MM.1S (cell line): ENCODE measurements at regions not wholly inside any gene's neighbourhood (a gene's known extent, or its start where the extent isn't known, plus 50 kb on each side); places are given as distances from the start of the nearest gene placed in this dataset.
A peak's percentile ranks its signal among the peaks of the same experiment; 100 is the strongest.

Experiments
- DNase-seq: peaks from one replicate; pipeline ENCODE4 v3.0.0-alpha.2; 2015
- H2AFZ ChIP-seq: fragments of 300-600 bp; sonication (generic); 2 replicates; pipeline ENCODE4 v1.6.0; 2016; ENCODE audit warnings: antibody characterized with exemption, low read length
- H3F3A ChIP-seq: fragments of 300-600 bp; sonication (generic); 2 replicates; pipeline ENCODE4 v1.6.1; 2016; ENCODE audit warnings: mild to moderate bottlenecking, antibody characterized with exemption, low read length, moderate library complexity, mixed read lengths; ENCODE audit not compliant: insufficient read depth
- H3K27ac ChIP-seq: fragments of 300-600 bp; sonication (generic); 2 replicates; pipeline ENCODE4 v1.5.1; 2016; ENCODE audit warnings: mild to moderate bottlenecking, low read length
- H3K27me3 ChIP-seq: fragments of 300-600 bp; sonication (generic); replicated peaks from 2 replicates; pipeline ENCODE4 v1.6.0; 2016; ENCODE audit warnings: low read length; ENCODE audit not compliant: insufficient read depth
- H3K36me3 ChIP-seq: fragments of 300-600 bp; sonication (generic); replicated peaks from 2 replicates; pipeline ENCODE4 v1.6.1; 2016; ENCODE audit warnings: mild to moderate bottlenecking, low read length, mixed read lengths; ENCODE audit not compliant: insufficient read depth
- H3K4me1 ChIP-seq: fragments of 300-600 bp; sonication (generic); 2 replicates; pipeline ENCODE4 v1.6.1; 2016; ENCODE audit warnings: low read length, mixed read lengths
- H3K4me2 ChIP-seq: fragments of 300-600 bp; sonication (generic); 2 replicates; pipeline ENCODE4 v1.6.0; 2016; ENCODE audit warnings: low read depth, low read length
- H3K4me3 ChIP-seq: fragments of 300-600 bp; sonication (generic); 2 replicates; pipeline ENCODE4 v1.5.1; 2016; ENCODE audit warnings: low read length, mixed read lengths
- H3K79me2 ChIP-seq: fragments of 300-600 bp; sonication (generic); 2 replicates; pipeline ENCODE4 v1.6.1; 2016; ENCODE audit warnings: mixed run types, low read length, mixed read lengths
- H3K9ac ChIP-seq: fragments of 300-600 bp; sonication (generic); 2 replicates; pipeline ENCODE4 v1.6.1; 2016; ENCODE audit warnings: low read length, mixed read lengths
- H3K9me2 ChIP-seq: fragments of 300-600 bp; sonication (generic); replicated peaks from 2 replicates; pipeline ENCODE4 v1.6.1; 2016; ENCODE audit warnings: mild to moderate bottlenecking, low read length, mixed read lengths; ENCODE audit not compliant: insufficient read depth
- H3K9me3 ChIP-seq: fragments of 300-600 bp; sonication (generic); replicated peaks from 2 replicates; pipeline ENCODE4 v1.6.1; 2016; ENCODE audit warnings: mild to moderate bottlenecking, low read length, mixed read lengths; ENCODE audit not compliant: insufficient read depth
- H4K20me1 ChIP-seq: fragments of 300-600 bp; sonication (generic); 2 replicates; pipeline ENCODE4 v1.6.1; 2016; ENCODE audit warnings: mild to moderate bottlenecking, low read length, moderate library complexity, mixed read lengths; ENCODE audit not compliant: insufficient read depth
- EZH2 ChIP-seq: fragments of 300-600 bp; sonication (generic); optimal IDR thresholded peaks from 2 replicates; pipeline ENCODE3; 2017; ENCODE audit warnings: low read depth, mild to moderate bottlenecking, antibody characterized with exemption, low read length, mixed read lengths
- EZH2phosphoT487 ChIP-seq: fragments of 300-600 bp; sonication (generic); IDR thresholded peaks from 2 replicates; pipeline ENCODE4 v1.6.1; 2018; ENCODE audit warnings: antibody characterized with exemption, low read length
- TF ChIP-seq, protein P1 (sequence below): fragments of 300-600 bp; sonication (generic); IDR thresholded peaks from 2 replicates; pipeline ENCODE4 v1.5.1; 2016; ENCODE audit warnings: antibody characterized with exemption, low read length, mixed read lengths

DNA sequence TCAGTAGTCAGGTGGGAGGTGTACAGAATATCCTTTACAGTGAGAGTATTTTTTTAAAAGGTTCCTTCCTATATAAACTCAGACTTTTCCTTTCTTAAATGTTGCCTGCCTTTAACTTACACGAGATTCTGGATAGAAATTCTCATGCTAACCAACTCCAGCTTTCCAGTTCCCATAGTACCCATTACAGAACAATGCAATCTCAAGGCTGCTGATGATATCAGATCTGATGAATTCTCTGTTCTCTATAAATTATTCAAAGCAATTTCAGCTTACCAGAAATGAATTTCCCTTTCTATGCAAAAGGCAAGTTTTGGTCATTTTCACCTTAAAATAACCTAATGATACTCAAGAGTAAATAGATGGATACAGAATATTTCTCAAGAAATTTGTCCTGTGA, 90.3 kb downstream of the NUDT12 start:
- Histone ChIP-seq H3K4me1 (no peaks in the 10 kb centered on the region), H3K4me3 (no peak overlapping the region), H3K9me3 (no peaks in the 10 kb centered on the region), H4K20me1 (no peaks in the 10 kb centered on the region), H3K36me3 (no peaks in the 10 kb centered on the region), H3K79me2 (no peaks in the 10 kb centered on the region), H3K27me3 (no peaks in the 10 kb centered on the region), H2AFZ (no peak overlapping the region), H3K27ac (no peak overlapping the region), H3K9ac (no peak overlapping the region), H3F3A (no peaks in the 10 kb centered on the region), H3K9me2 (no peaks in the 10 kb centered on the region), H3K4me2 (no peak overlapping the region)
- no peak for TF ChIP-seq EZH2phosphoT487
- no peak for TF ChIP-seq EZH2
- TF ChIP-seq, protein P1, sequence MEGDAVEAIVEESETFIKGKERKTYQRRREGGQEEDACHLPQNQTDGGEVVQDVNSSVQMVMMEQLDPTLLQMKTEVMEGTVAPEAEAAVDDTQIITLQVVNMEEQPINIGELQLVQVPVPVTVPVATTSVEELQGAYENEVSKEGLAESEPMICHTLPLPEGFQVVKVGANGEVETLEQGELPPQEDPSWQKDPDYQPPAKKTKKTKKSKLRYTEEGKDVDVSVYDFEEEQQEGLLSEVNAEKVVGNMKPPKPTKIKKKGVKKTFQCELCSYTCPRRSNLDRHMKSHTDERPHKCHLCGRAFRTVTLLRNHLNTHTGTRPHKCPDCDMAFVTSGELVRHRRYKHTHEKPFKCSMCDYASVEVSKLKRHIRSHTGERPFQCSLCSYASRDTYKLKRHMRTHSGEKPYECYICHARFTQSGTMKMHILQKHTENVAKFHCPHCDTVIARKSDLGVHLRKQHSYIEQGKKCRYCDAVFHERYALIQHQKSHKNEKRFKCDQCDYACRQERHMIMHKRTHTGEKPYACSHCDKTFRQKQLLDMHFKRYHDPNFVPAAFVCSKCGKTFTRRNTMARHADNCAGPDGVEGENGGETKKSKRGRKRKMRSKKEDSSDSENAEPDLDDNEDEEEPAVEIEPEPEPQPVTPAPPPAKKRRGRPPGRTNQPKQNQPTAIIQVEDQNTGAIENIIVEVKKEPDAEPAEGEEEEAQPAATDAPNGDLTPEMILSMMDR = no peak
- no peak for DNase-seq

DNA sequence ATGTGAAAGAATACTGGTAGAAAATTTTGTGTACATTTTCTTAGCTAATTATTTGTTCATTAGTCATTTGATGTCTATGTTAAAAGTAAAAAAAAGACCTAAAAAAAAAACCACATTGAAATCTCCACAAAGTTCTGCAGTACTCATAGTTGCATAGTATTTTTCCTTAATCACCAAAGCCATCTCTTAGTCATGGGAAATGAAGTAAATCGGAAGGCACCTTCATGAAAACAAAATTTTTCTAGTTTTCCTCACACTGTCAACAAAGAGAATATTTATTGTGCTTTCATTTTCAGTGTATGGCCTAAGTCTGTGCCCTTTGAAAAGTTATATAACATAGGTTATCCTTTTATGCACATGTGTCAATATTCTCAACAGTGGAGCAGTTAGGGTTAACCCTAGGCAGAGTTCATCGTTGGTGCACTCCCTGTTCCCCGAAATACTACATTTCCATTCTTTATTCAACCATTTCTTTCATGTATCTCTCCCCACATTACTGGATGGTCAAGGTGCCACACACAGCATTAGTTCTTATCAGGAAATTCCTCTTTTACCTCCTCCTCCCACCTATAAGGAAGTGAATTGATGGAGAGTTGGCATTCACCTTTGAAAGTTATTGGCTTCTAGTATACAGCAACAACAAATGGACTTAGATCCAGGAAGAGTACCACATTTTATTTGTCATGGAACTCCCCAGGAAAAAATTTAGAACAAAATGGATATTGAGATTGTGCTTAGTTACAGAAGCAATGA, 93.1 kb downstream of the NUDT12 start:
- Histone ChIP-seq H3K9ac (no peak overlapping the region), H4K20me1 (no peaks in the 10 kb centered on the region), H3K4me3 (no peak overlapping the region), H3F3A (no peaks in the 10 kb centered on the region), H3K36me3 (no peaks in the 10 kb centered on the region), H3K9me2 (no peaks in the 10 kb centered on the region), H3K4me2 (peak overlapping the region; percentile 11; the same call in 1 of the 2 replicates), H3K4me1 (no peaks in the 10 kb centered on the region), H3K9me3 (no peaks in the 10 kb centered on the region), H2AFZ (no peak overlapping the region), H3K27me3 (no peaks in the 10 kb centered on the region), H3K27ac (no peak overlapping the region), H3K79me2 (no peaks in the 10 kb centered on the region)
- TF ChIP-seq, protein P1 = no peak
- TF ChIP-seq EZH2phosphoT487 (no peak), EZH2 (no peak)
- no peak for DNase-seq

DNA sequence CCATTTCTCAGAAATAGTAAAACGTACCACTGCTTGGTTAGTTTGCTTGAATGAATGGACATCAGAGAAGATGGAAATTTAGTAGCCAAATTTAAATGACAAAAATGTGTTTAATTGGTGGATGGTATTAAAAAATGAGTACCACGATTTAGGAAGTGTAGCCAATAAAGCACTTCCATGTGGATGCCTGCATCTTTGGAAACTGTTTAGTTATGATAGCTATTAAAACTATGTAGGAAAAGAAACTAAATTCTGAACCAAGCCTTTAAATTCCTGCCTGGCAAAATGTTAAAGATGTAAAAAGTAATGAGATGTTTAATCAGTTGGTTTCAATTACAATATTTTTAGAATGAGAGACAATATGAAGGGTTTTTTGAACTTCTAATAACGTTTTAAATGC, 94.8 kb downstream of the NUDT12 start:
- H2AFZ ChIP-seq = no peak overlapping the region
- no peaks in the 10 kb centered on the region for H3K79me2 ChIP-seq
- no peak overlapping the region for H3K27ac ChIP-seq
- no peak for DNase-seq
- no peak for TF ChIP-seq EZH2phosphoT487
- TF ChIP-seq, protein P1 = no peak
- TF ChIP-seq EZH2 = no peak
- no peaks in the 10 kb centered on the region for H3K4me1 ChIP-seq
- no peak overlapping the region for H3K4me2 ChIP-seq
- H3K9me2 ChIP-seq = no peaks in the 10 kb centered on the region
- no peaks in the 10 kb centered on the region for H4K20me1 ChIP-seq
- H3K9ac ChIP-seq = no peak overlapping the region
- no peaks in the 10 kb centered on the region for H3K27me3 ChIP-seq
- no peaks in the 10 kb centered on the region for H3F3A ChIP-seq
- H3K36me3 ChIP-seq = no peaks in the 10 kb centered on the region
- H3K9me3 ChIP-seq = no peaks in the 10 kb centered on the region
- no peak overlapping the region for H3K4me3 ChIP-seq
